DOHH2 (cell line): ENCODE measurements at regions not wholly inside any gene's neighbourhood (a gene's known extent, or its start where the extent isn't known, plus 50 kb on each side); places are given as distances from the start of the nearest gene placed in this dataset.
"Not testable (repeated sequence)": the region's sequence is repeated elsewhere in the genome, so short reads cannot be mapped to it uniquely, and the experiment has no call there.

Experiments
- H3F3A ChIP-seq: fragments of 200-600 bp; sonication (generic), shearing (Covaris generic); 2 replicates; pipeline ENCODE4 v1.6.0; 2016; ENCODE audit warnings: antibody characterized with exemption, mild to moderate bottlenecking; ENCODE audit not compliant: control insufficient read depth, insufficient read depth
- H3K27ac ChIP-seq: fragments of 200-600 bp; sonication (generic); 2 replicates; pipeline ENCODE4 v1.5.1; 2014; ENCODE audit warnings: low read depth, mild to moderate bottlenecking, low read length, moderate library complexity
- H3K27me3 ChIP-seq: fragments of 200-600 bp; sonication (generic); 2 replicates; pipeline ENCODE4 v1.6.1; 2014; ENCODE audit warnings: mild to moderate bottlenecking, low read length, mixed read lengths; ENCODE audit not compliant: control insufficient read depth
- H3K36me3 ChIP-seq: fragments of 200-600 bp; sonication (generic); 2 replicates; pipeline ENCODE4 v1.6.1; 2014; ENCODE audit warnings: mild to moderate bottlenecking, low read length, moderate library complexity, mixed read lengths; ENCODE audit not compliant: control insufficient read depth
- H3K4me1 ChIP-seq: fragments of 200-600 bp; sonication (generic); 2 replicates; pipeline ENCODE4 v1.6.1; 2014; ENCODE audit warnings: mild to moderate bottlenecking, low read length, mixed read lengths; ENCODE audit not compliant: control insufficient read depth
- H3K4me2 ChIP-seq: fragments of 200-600 bp; sonication (generic); 2 replicates; pipeline ENCODE4 v1.6.0; 2014; ENCODE audit warnings: mild to moderate bottlenecking, low read length, moderate library complexity
- H3K4me3 ChIP-seq: fragments of 200-600 bp; sonication (generic); 2 replicates; pipeline ENCODE4 v1.5.1; 2014; ENCODE audit warnings: mild to moderate bottlenecking, low read length, mixed read lengths
- H3K79me2 ChIP-seq: fragments of 200-600 bp; sonication (generic); 2 replicates; pipeline ENCODE4 v1.6.1; 2014; ENCODE audit warnings: mild to moderate bottlenecking, low read length, mixed read lengths; ENCODE audit not compliant: control insufficient read depth
- H3K9me2 ChIP-seq: fragments of 200-600 bp; sonication (generic); replicated peaks from 2 replicates; pipeline ENCODE4 v1.6.1; 2014; ENCODE audit warnings: mild to moderate bottlenecking, low read length, mixed read lengths; ENCODE audit not compliant: control insufficient read depth
- H3K9me3 ChIP-seq: fragments of 200-600 bp; sonication (generic); 2 replicates; pipeline ENCODE4 v1.6.1; 2014; ENCODE audit warnings: antibody characterized with exemption, low read length, mixed read lengths; ENCODE audit not compliant: control insufficient read depth, insufficient read depth
- H4K20me1 ChIP-seq: fragments of 200-600 bp; sonication (generic); 2 replicates; pipeline ENCODE4 v1.6.0; 2014; ENCODE audit warnings: low read depth, mild to moderate bottlenecking, antibody characterized with exemption, low read length, moderate library complexity; ENCODE audit not compliant: control insufficient read depth, insufficient read depth
- CTCF ChIP-seq: fragments of 200-600 bp; sonication (generic); IDR thresholded peaks from one replicate; pipeline ENCODE4 v1.5.1; 2014; ENCODE audit warnings: antibody characterized with exemption, mild to moderate bottlenecking, low read depth, low read length; ENCODE audit not compliant: poor library complexity, severe bottlenecking
- EZH2phosphoT487 ChIP-seq: fragments of 200-600 bp; sonication (generic); IDR thresholded peaks from 2 replicates; pipeline ENCODE4 v1.6.1; 2017; ENCODE audit warnings: borderline replicate concordance, mild to moderate bottlenecking, antibody characterized with exemption, low read length, moderate library complexity, mixed read lengths

GRCh38 chr12:11543457-11544158 is 105.9 kb upstream of the ETV6 start:
- Histone ChIP-seq H3K4me1 (peaks cover 20% of the 10 kb centered on the region), H3K27ac (no peak overlapping the region)

GRCh38 chr12:11545484-11546330 is 103.8 kb upstream of the ETV6 start:
- Histone ChIP-seq H3K9me3 (no peaks in the 10 kb centered on the region), H3K79me2 (no peaks in the 10 kb centered on the region), H3K4me1 (peaks cover 20% of the 10 kb centered on the region), H3K4me2 (peak overlapping the region; percentile 31), H3K27ac (no peak overlapping the region), H3K4me3 (no peak overlapping the region), H4K20me1 (no peaks in the 10 kb centered on the region), H3K27me3 (peaks cover 7% of the 10 kb centered on the region; the same call in 1 of the 2 replicates), H3F3A (0 out of 2 replicates have a peak, but pooled peaks cover 5% of the 10 kb centered on the region), H3K9me2 (no peaks in the 10 kb centered on the region), H3K36me3 (no peaks in the 10 kb centered on the region)
- TF ChIP-seq EZH2phosphoT487 = no peak
- TF ChIP-seq CTCF = no peak

More at GRCh38 chr12:11543457-11544158, 105.9 kb upstream of the ETV6 start:
- Histone ChIP-seq H3K9me3 (no peaks in the 10 kb centered on the region), H3F3A (0 out of 2 replicates have a peak, but pooled peaks cover 5% of the 10 kb centered on the region), H3K36me3 (no peaks in the 10 kb centered on the region), H3K4me3 (no peak overlapping the region), H3K4me2 (no peak overlapping the region), H4K20me1 (no peaks in the 10 kb centered on the region), H3K27me3 (no peaks in the 10 kb centered on the region; the same call in 1 of the 2 replicates), H3K9me2 (no peaks in the 10 kb centered on the region), H3K79me2 (no peaks in the 10 kb centered on the region)
- no peak for TF ChIP-seq EZH2phosphoT487
- no peak for TF ChIP-seq CTCF

DNA sequence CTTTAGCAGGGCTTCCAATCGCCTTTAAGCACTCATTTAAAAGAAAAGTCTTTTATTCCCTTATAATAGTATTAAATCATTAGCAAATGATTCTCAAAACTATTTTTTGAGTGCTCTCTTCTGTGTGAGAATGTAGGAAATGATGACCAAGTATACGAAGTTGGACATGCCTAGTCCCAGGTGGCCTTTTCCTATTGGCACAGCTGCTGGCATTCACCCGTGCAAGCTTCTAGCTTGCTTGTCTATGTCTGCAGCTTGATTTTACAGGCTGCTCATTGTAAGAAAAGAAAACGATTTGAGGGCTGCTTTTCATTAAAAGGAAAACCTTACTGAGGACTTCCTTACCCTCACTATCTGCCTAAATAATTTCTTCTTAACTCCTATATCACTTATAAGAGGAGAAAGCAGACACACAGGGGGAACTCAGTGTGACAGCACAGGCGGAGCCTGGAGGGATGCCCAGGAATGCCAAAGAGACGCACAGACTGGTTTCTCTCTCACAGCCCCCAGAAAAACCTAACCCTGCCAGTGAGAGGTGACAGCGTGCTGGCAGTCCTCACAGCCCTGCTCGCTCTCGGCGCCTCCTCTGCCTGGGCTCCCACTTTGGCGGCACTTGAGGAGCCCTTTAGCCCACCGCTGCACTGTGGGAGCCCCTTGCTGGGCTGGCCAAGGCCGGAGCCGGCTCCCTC is 102.7 kb upstream of the ETV6 start:
- H3K9me3 ChIP-seq, H3K27ac ChIP-seq, H3K4me3 ChIP-seq, H3F3A ChIP-seq, H3K36me3 ChIP-seq, H3K79me2 ChIP-seq, H4K20me1 ChIP-seq, H3K27me3 ChIP-seq, H3K9me2 ChIP-seq: not testable (repeated sequence)
- Histone ChIP-seq H3K4me1 (peaks cover 20% of the 10 kb centered on the region), H3K4me2 (peak overlapping the region; percentile 31)

GRCh38 chr12:11547271-11547646 is 102.2 kb upstream of the ETV6 start:
- not testable (repeated sequence) for H4K20me1 ChIP-seq, H3K4me3 ChIP-seq

More at GRCh38 chr12:11547271-11547646, 102.2 kb upstream of the ETV6 start:
- not testable (repeated sequence) for H3K27ac ChIP-seq, H3K9me2 ChIP-seq, H3F3A ChIP-seq, H3K79me2 ChIP-seq, H3K27me3 ChIP-seq, H3K4me2 ChIP-seq, H3K36me3 ChIP-seq, H3K9me3 ChIP-seq
- peaks cover 20% of the 10 kb centered on the region for H3K4me1 ChIP-seq
